ENCODE measurements at regions not wholly inside any gene's neighbourhood (a gene's known extent, or its start where the extent isn't known, plus 50 kb on each side); places are given as distances from the start of the nearest gene placed in this dataset.

- DNase-seq: no peak
Measured at GRCh38 chr2:128450211-128451024, 131.8 kb upstream of the HS6ST1 start.

GRCh38 chr2:128451084-128452023 is 132.7 kb upstream of the HS6ST1 start:
- no peak for DNase-seq

DNA sequence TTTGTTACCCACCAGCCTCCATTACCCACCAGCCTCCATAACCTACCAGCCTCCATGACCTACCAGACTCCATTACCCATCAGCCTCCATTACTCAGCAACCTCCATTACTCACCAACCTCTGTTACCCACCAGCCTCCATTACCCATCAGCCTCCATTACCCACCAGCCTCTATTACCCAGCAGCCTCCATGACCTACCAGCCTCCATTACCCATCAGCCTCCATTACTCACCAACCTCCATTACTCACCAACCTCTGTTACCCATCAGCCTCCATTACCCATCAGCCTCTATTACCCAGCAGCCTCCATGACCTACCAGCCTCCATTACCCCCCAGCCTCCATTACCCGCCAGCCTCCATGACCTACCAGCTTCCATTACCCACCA is 133.3 kb upstream of the HS6ST1 start:
- DNase-seq: no peak

DNA sequence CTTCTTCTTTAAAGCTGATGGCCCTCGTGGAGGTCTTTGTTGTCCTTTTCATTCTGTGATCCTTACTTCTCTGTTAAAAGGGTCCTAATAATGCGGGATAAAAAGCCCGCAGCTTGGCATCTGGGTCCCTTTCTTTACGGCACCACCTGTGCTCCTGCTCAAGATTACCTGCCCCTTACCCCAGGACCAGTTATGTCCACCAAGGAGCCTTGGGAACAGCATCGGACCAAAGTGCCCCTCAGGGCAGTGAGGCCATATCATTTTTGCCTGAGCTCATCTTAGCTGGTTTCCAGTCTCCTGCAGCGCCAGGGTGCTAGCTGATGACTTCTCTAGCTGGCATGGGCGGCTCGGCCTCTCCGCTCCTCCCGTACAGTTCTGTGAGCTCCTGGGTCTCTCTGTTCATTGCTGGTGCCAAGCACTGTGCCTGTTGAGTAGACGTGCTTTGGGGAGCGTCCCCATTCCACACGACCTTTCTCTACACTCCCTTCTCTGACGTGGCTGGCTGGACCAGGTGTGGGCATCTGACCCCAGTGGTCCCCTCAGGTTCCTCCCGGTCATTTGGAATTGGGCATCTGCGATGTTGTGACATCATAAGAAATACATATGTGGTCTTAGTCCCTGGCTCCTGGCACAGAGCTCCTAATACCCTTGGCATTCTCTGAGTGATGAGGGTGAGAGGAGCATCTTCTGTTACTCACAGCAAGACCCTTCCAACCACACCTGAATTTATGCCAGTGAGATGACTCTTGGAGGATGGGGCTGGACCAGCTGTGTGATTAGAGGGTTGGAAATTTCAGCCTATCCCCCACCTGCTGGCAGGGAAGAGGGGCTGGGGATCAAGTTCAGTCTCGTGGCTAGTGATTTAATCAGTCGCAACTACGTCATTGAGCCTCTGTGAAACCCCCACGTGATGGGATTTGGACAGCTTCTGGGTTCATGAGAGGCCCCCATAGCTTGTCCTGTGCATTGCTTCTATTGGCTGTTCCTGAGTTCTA is 134.2 kb upstream of the HS6ST1 start:
- no peak for DNase-seq

- no peak for DNase-seq
Measured at GRCh38 chr2:128454980-128455720, 136.5 kb upstream of the HS6ST1 start.

DNA sequence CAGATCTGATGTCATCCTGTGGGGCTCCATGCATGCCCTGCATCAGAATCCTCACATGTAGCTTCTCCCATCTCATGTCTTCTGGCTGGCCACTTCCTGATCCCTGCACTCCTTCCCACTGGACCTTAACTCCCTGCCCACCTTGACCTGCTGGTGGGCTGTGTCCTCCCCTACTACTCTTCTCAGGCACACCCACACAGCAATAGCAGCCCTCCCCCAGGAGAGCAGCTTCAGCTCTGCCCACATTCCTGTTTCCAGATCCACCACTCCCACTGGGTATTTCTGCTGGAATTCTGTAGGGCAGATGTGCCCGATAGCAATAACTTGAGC is 137.0 kb upstream of the HS6ST1 start:
- DNase-seq: no peak

DNA sequence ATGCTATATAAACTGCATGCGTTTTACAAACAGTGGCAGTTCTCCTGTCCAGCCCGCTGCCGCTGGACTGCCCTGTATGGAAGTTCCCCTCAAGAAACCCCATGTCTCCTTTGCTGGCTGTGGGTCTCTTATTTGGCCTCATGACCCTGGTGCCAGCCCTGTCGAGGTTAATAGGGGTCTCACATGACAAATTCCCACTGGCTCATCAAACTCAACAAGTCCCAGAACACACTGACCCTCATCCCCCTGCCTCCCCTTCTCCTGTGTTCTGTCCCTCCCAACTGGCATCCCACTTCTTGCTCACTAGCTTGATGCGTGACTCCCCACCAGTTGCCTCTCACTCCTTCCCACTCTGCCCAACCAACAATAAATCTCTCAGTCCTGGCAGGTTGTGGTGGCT is 137.6 kb upstream of the HS6ST1 start:
- no peak for DNase-seq

- no peak for DNase-seq
Measured at GRCh38 chr2:128457006-128457604, 138.4 kb upstream of the HS6ST1 start.

DNA sequence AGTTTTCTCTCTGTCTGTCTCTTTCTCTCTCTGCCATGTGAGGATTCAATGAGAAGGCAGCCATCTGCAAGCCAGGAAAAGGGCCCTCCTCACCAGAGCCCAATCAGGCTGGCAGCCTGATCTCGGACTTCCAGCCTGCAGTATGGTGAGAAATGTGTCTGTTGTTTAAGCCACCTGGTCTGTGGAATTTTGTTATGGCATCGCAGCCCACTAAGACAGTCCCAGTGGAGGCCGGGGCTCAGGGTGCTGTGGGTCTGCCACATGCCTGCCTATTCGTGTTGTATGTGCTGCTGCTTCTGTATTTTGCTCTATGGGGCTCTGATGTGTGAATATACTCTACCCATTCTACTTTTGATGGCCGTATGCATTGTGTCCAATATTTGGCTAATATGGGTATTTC is 139.0 kb upstream of the HS6ST1 start:
- DNase-seq: no peak

DNA sequence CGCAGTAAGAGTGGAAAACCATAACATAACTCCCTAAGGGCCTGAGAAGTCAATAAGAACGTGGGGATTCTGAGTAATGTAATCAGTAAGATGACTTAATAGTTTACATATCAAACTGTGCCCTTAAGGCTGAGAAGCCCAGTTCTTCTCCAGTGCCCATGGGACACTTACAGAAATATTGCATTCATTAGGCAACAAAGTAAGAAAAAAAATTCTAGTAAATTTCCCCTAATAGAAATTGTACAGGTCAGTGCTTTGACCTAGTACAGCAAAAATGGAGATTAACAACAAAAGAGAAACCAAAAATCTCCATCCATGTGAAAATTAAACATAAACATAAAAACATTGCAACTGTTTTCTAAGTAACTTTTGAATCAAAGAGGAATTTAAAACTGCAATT is 139.8 kb upstream of the HS6ST1 start:
- DNase-seq: peak in 1 of 2 donors; percentile 58

DNA sequence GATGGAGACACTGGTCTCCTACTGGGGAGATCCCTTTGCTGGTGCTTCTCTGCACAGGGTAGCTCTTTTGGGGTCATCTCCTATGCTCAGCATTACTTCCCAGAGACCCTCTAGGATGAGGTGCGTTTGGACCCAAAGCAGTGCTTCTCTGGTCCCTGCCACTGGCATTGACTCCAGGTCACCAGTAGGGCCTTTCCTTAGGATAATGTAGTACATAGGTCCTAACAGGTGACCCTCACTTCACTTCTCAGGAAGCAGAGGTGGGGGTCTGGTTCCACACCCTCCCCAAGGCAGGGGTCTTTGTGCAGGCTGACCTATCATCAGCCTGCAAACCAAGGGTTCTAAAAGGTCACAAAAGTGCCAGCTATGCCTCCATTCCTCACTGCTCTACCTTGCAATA is 145.8 kb upstream of the HS6ST1 start:
- DNase-seq: no peak

GRCh38 chr2:128465246-128466170 is 146.8 kb upstream of the HS6ST1 start:
- DNase-seq: no peak

DNA sequence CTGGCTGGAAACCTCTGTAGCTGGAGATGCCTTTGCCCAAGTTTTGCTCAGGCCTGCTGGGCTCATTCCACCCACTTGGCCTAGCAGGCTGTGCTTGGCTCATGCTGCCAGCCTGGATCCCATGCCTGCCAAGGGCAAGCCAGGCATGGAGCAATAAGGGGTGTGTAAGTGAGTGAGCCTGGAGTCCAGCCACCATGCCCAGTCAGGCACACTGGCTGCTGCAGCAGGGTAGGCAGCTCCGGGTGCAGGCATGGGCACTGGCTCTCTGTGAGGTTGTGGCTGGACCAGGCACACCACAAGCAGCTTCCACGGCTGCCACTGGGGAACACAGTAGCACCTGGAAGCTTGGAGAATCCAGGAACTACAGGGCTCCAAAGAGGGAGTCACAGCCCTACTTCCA is 147.7 kb upstream of the HS6ST1 start:
- no peak for DNase-seq

GRCh38 chr2:128466776-128467175 is 148.1 kb upstream of the HS6ST1 start:
- DNase-seq: no peak

DNA sequence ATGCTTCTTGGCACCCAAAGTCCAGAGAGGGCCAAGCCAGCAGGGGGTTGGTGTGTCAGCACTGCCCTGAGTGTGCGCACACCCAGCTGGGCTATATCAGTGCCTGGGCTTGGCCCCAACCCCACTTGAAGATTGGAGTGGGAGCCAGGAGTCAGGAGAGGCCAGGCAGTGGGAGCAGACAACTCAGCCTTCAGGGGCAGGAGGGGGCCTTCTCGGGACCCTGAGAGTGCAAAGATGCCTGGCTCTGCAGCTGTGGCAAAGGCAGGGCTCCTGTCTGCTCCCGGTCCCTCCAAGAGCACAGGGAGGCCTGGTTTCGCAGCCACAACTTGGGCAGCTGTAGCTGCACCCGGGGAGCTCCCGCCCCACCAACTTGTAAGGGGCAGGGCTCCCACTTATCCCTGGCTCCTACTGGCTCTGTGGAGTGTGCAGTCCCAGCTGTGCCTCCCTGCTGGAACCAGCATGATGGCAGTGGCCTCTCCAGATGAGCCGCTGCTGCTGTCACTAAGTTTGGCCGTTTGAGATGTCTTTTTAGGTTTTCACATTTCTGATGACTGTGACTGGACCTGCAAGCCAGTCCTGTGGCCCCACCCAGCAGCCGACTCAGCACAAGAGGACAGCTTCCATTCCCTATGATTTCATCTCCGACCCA is 148.8 kb upstream of the HS6ST1 start:
- DNase-seq: no peak

GRCh38 chr2:128468186-128468920 is 149.7 kb upstream of the HS6ST1 start:
- no peak for DNase-seq

DNA sequence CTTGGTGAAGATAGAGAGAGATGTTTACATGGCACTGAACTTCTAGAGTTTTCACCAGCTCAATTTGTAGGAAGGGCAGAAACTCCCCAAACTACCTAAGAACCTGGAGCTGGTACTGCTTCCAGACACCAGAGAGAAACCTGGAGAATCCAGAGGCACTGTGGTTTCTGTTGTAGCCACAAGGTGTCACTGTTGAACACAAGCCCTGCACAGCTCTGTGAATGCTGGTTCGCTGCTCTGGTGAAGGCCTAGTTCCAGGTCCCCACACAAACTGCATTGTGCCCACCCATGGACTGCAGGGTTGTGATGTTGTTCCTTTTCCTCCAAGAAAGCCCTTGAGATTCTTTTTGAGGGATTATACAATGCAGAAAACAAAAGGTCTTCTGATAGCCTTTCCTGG is 150.5 kb upstream of the HS6ST1 start:
- peak; percentile 30 to 39 for DNase-seq

- no peak for DNase-seq
Measured at GRCh38 chr2:128469875-128470274, 151.2 kb upstream of the HS6ST1 start.

DNA sequence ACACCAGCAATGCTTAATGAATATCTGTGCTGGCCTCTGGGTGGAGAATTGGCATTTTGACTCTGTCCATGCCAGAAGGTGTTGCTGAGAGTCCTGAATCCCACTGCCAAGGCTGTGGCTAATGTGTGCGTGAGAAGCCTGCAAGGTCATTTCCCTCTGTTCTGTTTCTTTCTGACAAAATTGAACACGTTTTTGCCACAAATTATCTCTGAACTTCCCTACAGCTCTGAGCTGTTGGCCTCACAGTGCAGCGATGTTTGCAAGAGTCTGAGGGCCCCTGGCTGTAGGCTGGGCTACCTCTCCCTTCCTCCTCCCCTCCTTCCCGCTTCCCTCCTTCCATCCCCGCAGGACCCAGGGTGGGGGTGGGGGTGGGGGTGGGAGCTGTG is 154.1 kb upstream of the HS6ST1 start:
- DNase-seq: peak; percentile 6 to 27
